Activated CD4-positive, alpha-beta T cell treated with anti-CD3 and anti-CD28 coated beads, Interleukin-2, amount 50 U/mL, for 16 hours (primary cell): ENCODE measurements at regions not wholly inside any gene's neighbourhood (a gene's known extent, or its start where the extent isn't known, plus 50 kb on each side); places are given as distances from the start of the nearest gene placed in this dataset.
A peak's percentile ranks its signal among the peaks of the same experiment; 100 is the strongest.

Experiments
- DNase-seq: peaks from one replicate; pipeline ENCODE4 v3.0.0-alpha.2; 2020

DNA sequence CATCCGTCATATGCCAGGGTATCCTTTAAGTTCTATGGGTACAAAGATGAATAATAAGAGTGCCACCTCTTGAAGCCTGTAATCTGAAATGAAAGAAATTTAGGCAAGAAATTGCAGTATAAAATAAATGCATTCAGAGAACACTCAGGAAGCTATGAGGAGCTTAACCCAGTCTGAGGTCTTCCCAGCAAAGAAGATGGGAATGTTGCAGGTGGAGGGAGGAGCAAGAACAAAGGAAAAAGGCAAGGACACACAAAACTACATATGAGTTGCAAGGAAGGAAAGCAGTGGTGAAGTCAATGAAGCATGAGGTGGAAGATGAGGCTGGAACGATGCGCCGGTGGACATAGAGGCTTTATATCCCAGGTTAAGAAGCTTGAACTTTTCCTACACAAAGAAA is 67.0 kb upstream of the DST start:
- no peak for DNase-seq

DNA sequence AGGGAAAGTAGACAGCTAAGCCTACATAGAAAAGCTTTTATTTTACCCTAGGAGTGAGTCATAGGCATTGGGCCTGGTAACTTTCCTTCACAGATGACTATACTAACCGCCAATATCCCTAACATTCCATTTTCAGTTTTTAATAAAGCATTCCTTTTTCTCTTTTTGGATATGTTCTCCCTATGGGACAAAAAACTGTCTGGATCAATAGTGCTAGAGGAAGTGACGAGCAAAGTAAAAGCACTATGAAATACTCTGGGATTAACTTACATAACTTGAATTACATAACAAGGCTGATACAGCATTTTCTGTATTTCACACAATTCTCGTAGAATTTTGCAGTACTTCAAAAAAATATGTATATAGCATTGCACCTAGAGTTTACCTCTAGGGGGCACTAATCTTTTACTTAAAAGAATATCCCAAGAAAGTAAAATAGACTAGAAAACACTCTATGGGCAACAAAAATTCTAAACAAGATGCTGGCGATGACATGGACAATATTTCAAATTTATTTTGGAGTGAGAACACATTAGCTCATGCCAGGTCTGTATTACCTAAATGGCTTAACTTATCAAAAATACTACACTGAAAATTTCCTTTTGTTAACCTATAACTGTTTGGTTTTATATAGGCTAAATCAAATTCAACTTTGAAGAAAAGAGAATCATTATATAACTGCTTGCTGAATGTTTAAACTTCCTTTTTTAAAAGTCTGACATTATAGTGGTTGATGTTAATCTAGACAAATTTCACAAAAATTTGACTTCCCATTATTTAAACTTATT is 66.3 kb upstream of the DST start:
- peak; percentile 30 for DNase-seq

GRCh38 chr6:56706981-56707726 is 64.5 kb upstream of the DST start:
- no peak for DNase-seq

GRCh38 chr6:56699066-56699654 is 56.5 kb upstream of the DST start:
- no peak for DNase-seq

GRCh38 chr6:56695702-56696101 is 53.0 kb upstream of the DST start:
- DNase-seq, result no peak

DNA sequence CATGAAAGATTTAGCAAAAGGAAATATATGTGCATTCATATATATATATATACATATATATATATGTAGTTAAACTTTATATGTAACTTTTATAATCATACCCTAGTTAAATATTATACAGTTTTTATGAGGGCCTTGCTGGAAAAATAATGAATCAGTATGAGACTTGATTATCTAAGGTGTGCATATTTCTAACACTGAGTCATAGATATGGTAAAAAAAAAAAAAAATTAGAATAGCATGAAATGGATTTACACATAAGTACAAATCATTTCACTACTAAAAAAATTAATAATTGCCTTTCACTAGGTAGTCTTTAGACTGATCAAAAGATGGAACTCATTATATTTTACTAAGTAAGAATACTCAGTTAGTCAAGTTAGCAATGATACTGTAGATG is 51.3 kb upstream of the DST start:
- DNase-seq, result no peak

DNA sequence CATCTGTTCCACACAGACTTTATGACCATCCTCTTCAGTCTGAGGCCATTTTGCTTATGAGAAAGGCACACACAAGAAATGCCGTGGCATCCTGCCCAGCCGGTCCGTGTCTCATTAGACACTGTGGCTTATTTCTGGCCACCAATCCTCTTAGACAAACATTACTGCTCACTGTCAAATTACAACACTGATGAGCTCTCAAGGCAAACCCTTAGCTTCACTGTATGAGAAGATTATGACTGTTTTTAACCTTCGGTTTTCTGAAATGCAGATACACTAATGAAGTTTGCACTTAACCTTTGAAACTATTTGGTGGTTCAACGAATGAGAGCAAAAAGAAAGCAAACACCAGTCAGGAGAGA is 50.5 kb upstream of the DST start:
- DNase-seq, result no peak

DNA sequence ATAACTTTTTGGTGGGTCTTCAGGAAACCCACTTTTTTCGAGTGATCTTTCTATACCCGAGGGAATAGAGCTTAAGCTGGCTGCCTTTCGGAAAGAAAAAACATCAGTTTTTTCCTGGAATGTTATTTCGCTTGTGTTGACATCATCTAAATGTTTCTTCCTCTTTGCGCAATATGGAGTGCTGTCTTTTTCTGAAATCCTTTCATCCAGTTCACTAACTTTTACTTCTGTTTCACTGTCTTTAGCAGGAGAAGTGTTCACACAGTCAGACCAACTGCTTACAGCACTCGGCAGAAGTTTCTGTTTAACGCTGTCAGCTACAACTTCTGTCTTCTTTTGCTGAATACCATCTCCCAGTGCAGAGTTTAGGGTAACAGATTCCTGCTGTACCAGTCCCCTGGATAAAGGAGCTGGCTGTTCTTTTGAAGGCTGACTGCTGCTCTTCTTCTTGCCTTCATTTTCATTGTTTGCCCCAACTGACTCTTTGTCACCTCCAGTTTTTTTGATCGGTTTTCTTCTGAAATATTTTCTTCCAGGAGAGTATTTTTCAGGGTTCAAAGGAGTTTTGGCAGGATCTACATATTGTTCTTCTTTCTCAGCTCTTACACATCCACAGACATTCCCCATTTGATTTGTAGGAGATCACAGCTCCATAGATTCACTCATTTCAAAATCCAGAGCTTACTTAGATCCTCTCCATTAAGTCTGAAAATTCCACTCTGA is 50.0 kb upstream of the DST start:
- DNase-seq, result no peak
